HG02759 (cell line): ENCODE measurements at regions not wholly inside any gene's neighbourhood (a gene's known extent, or its start where the extent isn't known, plus 50 kb on each side); places are given as distances from the start of the nearest gene placed in this dataset.

Experiments used
- ATAC-seq: cut with Tn5 transposase; IDR thresholded peaks from one replicate; pipeline ENCODE4 v1.9.1; 2021; ENCODE audit warnings: mild to moderate bottlenecking, moderate library complexity; ENCODE audit not compliant: unreplicated experiment

DNA sequence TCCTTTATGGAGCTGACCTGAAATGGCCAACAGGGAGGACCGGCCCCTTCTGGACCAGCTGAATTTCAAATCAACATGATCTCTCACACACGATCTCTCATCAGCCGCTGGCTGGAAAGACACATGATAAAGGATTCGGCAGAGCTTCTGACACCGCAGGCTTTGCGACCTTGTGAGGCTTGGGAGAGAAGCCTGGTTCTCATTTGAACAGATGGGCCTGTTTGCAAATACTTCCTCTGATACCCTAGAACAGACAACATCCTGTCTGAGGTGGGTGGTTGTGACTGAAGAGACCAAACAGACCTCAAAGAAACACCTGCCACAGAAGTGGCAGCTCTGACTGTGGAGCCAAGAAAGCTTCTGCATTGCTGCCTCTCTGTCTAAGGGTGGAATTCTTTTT, 77.9 kb upstream of the SDK2 start:
- no peak for ATAC-seq

DNA sequence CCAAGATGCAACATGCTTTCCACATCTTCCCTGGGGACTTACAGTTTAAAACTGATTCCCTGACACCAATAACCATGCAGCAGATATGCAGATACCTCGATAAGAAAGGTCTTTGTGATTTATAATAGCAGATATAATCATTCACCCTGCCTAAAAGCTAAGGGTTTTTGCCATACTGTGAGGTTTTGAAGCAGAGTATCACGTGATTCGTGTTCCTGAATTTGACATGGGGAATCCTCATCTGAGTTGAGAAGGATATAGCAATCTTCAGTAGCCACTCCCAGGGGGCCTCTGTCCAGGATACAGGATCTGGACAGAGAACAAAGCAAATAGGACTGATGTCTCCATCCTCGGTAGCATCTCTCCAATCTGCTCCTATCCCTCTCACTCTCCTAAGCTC, 79.1 kb upstream of the SDK2 start:
- ATAC-seq = no peak

DNA sequence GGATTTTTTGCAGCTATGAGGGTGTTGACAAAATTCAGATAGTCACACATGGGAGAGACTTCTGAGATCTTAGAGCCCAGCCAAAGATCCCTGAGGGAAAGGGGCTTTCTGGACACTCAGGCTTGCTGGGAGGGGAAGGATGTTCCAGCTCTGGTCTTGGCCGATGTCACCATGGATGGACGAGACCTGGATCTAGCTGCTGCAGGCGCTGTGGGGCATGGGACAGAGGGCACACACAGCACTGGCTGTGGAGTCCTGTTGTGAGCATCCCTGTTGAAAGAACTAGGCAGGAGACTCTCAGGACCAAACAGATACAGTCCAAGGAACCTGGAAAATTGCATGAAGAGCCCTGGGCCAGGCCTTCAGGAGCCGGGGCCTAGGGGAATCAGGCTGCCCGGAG, 80.1 kb upstream of the SDK2 start:
- no peak for ATAC-seq

DNA sequence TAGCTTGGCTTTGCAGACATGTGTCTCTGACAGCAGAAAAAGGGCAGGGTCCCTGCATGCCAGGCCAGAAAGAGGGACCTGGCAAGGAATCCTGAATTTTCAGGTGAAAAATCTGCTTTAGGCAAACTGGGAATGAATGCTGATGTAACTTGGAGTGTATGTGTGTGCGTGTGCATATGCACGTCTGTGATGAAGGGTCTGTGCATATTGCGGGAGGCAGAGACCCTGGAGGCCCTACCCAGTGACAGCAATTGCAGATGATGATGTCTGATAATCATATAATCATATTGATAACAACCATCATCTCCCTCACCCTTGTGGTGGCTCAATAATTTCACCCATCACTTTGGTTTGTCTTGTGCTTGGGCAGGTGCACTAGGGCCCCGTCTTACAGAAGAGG, 80.7 kb upstream of the SDK2 start:
- no peak for ATAC-seq

DNA sequence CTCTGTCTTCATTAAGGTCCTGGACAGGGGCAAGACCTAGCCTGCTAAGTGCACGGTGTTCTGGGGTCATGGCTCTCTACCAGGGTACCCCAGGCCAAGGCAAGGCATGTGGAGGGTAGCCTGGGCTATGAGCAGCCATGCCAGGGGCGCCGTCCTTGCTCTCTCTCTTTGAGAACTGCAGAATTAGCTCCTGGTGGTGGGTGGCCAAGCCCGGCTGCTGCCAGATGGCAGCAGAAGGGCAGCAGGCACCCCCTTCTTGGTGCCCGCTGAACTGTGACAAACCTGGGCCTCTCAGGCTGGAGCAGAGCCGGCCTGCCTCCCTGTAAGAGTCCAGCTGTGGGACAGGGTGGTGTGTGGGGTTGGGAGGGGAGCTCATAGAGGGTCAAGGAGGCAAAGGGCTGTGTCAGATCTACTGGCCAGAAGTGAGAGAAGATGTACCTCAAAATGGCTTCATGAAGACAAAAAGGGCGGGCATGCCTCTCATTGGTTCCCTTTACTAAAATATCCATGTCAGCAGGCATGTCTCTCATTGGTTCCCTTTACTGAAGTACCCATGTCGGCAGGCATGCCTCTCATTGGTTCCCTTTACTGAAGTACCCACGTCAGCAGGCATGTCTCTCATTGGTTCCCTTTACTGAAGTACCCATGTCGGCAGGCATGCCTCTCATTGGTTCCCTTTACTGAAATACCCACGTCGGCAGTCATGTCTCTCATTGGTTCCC, 81.7 kb upstream of the SDK2 start:
- no peak for ATAC-seq

DNA sequence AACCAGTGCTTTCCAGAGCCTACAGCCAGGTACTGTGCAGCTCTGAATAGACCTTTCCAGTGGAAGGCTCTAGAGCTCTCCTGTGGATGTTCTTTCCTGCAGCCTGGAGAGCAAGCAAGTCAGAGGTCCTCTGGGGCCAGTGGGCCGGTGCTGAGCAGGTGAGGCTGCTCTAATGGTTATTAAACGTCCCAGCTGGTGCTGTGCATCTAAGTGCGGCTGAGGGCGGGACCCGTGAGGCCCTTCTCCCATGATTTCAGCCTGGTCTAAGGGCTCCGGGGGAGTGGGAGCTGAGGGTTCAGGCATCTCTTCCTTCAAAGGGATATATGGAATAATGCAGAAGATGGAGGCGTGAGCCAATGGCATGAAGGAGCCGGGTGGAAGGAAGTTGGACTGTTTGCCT, 83.7 kb upstream of the SDK2 start:
- ATAC-seq = no peak

DNA sequence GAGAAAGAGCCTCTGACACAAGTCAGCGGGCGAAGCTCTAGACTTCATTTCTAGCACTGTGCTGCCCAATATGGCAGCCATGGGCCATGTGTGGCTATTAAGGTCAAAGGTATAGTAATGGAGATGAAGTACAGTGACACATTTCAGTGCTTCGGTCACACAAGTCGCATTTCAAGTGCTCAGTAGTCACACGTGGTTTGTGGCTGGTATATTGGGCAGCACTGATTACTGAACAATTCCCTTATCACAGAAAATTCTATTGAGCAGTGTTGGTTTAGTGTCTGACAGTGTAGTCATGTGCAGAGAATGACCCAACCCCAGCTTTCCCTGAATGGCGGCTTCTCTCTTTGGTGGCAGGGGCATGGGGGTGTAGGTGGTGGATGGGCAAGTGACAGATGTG, 84.9 kb upstream of the SDK2 start:
- no peak for ATAC-seq

DNA sequence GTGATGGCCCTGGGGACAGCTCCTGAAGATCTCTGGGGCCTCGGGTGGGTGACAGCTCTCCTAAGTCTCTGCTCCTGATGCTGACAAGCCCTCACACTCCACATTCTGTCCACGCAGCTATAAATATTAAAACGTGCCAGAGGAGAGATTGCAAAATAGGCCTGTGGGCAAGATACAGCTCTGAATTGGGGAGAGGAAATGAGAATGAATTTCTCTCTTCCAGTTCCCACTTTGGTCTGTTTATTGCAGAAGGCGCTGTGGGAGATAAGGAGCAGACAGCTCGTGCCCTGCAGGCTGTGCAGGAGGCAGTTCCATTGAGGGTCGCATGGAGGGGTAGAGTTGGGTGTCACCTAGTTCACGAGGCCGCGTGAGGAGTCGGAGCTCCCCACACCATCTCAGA, 87.5 kb upstream of the SDK2 start:
- ATAC-seq = no peak

DNA sequence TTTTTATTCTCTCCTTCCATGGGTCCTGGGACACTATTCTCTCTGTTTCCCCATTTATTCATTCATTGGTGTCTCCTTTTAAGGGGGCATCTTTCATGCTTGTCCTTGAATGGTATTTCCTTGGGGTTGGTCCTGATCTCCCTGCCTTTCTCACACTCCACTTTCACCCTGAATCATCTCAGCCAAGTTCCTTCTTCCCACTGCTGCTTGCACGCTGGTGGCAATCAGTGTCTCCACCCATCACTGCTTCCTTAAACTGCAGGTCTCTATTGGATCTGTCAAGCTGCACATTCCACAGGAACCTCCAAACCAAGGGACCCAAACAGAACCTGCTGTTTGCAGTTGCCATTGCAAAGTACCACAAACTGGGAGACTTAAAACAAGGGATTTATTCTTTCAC, 89.3 kb upstream of the SDK2 start:
- no peak for ATAC-seq

DNA sequence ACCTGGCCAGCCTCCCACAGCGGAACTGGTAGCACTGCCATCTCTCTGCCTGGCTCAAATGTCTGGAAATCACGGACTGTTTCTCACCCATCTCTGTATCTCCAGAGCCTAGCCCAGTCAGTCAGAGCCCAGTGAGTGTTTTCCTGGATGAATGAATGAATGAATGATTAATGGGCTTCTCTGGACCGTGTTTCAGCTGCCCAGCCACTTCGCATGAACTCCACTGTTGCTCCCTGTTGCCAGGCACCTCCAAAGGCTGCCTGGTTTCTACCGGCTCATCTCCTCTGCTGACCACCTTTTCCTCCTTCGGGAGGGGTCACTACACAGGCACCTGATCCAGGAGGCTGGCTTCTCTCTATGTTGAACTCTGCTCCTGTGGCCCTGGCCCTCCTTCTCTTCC, 91.0 kb upstream of the SDK2 start:
- no peak for ATAC-seq

DNA sequence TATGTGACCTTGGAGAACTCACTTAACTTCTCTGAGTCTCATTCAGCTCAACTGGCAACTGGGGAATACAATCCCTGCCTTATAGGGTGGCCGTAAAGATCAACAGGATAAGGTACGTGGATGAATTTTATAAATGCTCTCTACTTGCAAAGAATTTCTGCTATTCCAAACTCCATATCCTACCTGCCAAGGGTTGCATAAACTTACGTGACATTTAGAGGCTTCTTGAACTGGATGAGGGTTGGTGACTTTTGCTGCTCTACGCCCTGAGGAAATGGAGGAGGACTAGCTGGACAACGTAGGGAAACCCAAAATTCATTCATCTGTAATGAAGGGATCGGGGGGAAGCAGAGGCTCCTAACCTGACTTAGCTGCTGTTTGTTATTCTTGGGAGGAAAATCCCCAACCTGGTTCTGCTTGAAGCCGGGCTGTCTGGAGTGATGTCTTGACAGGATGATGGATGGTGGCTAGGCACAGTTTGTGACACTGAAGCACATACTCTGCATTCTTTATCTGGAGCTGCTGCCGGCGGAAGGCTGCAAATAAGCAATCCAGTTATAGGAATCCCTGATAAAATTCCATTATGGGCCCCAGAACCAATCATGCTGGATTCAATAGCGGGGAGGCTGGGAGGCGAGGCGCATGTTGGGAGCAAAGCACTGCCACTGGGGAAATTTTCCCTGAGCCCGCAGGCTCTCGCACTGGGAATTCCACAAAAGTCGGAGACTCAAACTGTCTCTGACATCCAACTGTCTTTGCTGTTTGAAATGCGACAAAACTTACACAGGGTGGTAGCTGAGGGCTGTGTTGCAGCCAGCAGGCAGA, 94.7 kb upstream of the SDK2 start:
- ATAC-seq = no peak

DNA sequence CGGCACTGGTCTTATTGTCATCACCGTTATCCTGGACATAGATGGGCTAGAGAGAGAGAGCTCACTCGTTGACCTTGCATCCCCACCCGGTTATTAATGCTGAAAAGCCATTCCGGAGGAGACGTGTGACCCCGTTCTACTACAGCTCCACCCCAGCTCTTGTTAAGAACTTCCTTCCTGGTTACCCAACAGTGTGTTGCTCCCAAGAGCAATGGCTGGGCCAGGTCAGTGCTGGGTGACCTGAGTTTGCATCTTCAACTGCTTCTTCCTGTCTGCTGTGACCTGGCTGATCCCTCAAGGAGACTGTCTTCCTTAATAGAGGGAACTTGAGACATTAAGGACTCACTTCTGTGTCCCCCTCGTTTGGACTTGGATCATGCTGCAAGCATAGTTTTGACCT, 96.1 kb upstream of the SDK2 start:
- no peak for ATAC-seq

DNA sequence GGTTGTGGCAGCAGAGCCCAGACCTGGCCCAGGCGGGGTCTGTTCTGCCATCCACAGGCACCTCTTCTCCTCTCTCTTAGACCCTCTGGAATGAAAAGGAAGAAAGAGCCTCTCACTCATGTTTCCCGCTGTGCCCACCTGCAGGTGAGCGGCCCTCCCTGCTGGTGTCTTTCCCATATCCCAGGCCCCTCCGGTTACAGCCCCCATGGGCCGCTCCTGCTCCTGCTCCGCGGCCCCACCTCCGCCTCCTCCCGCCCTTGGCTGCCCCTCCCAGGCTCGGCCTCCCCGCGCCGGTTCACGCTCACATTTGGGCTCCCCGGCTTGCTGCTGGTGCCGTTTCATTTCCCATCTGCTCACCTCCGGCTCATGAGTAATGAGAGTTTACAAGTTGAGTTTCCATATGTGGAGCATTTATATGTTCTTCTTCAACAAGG, 98.7 kb upstream of the SDK2 start:
- ATAC-seq = no peak

DNA sequence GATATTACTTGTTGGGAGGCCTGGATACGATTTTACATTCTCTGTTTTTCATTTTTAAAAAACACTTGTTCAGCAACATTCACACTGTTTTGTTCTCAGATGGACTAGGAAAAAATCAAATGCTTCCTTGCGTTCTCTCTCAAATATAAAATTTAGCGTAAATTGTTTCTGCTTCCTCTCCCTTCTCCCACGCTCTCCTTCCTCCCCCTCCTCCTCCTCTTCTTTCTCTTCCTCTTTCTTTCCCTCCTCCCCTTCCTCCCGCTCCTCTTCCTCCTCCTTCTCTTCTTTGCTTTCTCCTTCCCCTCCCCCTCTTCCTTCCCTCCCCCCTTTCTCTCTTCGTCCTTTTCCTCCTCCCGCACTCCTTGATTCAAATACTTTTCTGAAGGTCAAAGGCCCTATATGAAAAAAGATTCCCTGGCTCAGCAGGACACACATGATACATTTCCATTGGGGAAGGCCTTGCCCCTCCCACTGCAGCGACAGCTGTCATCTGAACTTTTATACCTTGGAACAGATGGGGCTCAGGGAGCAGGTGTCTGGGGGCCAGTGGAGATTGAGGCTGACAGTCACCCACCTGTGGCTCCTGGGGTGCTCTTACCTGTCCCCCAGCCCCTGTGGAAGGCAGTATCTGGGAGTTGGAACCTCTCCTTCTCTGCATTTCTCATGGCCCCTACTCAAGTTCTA, 99.4 kb upstream of the SDK2 start:
- ATAC-seq = no peak

DNA sequence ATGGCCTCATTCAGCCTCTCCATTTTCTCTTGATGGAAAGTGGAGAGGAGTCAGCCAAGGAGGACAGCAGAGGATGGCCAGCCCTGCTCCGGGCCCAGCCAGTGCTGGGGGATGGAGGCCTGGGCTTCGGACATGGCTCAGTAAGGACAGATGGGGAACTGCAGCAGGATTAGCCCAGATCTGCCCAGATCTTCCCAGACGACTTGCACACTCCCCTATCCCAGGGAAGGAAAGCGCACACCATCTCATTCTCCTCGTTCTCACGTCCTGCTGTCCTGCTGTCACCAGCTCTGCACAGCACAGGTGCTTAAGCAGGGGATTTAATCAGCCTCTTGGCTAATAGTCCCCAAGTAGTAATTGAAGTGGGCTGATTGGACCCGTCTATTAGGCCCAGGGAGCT, 100.2 kb upstream of the SDK2 start:
- ATAC-seq = no peak

DNA sequence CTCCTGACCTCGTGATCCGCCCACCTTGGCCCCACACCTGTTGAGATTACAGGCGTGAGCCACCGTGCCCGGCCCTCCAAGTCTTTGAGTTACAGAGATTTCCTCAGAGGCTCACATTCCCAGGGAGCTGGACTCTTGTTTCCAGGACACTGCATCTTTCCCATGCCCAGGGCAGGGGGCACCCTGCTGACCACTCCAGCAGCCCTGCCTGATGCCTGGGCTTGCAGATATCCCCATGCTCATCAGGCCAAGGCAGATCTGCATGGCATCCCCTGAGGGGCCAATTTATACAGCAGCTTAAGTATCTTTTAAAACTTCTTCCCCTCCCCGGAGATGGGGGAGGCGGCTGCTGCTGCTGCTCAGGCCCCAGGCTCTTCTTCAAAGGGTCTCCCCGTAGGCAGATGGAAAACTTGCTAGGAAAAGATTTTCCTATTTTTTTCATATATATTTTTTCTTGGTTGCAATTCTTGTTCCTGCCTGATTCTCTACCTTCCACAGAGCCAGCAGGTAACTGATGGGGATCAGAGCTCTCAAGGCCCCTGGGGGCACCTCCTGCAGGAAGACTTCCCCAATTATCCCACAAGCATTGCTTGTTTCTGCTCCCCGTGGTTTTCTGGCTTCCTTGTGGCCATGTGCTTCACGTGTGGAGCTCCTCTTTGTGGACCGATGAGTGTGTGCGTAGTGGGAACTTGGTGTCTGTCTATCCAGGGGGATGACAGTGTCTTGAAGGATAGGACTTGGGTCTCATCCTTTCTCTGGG, 102.2 kb upstream of the SDK2 start:
- no peak for ATAC-seq

DNA sequence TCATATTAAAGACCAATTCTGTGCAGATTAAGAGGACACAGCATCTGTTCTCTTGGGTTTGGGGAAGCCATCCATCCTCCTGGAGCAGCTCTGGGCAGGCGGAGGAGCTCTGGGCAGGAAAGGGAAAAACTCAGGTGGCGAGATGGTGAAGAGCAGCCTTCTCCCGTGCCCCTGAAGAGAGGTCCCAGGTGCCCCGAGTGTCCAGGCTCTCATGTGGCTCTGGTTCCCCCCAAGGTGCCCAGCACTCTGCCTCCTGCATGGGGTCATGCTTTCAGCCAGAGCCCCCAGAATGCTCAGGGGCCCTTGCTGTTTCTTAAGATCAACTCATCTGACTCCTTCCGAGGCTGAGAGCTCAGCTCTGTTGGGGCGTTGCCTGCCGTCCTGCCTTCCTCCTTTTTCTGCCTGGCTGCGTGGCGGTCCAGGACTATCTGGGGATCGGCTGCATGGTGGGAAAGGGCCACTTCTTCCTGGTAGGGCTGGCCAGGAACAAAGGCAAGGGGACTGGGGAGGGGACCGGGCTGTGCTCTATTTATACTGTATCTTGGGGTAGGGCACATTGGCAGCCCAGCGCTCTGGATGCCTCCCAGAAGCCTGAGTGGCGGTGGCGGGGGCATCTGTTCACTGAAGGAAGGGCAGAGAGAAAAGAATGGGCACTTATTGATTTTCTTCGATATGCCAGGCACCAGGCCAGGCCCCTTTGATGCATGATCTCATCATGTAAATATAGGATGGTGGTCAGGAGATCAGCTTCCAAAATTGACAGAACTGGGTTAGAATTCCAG, 103.2 kb upstream of the SDK2 start:
- ATAC-seq = no peak

DNA sequence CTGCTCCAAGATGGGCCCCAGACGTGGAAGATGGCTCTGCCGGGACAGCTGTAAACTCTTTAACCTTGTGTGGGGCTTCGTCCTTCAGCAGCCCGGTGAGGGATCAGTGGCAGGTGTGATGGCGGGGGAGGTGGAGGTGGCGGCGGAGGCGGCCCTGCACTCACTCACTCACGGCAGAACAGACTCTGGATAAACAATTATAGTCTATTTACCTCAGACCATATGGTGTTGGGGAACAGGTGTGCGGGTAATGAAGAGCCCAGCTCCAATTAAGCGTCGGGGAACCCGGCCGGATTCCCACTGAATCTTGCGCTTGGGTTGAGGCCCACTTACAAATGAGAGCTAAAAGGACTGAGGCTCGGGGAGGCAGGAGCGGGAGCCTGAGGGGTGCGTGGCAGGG, 104.3 kb upstream of the SDK2 start:
- ATAC-seq = no peak

DNA sequence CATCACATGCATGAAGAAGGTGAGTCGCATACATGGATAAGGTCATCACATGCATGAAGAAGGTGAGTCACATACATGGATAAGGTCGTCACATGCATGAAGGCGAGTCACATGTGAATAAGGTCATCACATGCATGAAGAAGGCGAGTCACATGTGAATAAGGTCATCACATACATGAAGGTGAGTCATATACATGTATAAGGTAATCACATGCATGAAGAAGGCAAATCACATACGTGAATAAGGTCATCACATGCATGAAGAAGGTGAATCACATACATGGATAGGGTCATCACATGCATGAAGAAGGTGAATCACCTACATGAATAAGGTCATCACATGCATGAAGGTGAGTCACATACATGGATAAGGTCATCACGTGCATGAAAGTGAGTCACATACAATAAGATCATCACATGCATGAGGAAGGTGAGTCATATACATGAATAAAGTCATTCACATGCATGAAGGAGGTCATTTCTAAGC, 105.1 kb upstream of the SDK2 start:
- ATAC-seq = no peak

DNA sequence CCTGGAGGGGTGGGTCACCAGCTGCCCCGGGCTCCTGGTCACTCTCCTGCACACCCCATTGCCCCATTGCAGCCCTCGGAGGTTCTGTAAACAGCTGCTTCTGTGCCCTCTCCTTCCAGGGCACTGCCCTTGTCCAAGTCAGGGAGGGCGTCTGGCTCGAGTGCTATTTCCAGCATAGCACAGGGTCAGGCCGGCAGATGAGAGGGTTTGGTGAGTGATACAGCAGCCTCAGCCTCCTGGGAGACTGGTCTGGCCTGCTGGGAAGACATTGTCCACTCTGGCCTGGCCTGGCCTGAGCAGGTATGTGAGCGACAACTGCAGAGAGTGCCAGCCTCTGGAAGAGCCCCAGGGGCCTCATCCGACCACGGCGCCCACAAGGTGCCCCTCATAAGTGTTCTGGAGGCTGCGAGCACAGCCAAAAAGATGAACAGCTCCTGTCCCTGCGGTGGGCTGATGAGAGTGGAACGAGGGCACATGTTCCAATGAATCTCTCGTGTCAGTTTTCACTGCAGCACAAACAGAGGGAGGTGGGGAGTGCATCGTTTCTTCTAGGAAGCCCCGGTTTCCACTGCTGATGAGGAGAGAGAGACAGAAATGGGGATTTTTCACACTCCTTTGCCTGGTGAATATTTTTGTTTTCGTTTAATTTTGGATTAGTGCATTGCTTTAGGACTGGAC, 105.8 kb upstream of the SDK2 start:
- ATAC-seq = no peak
